HG03196 (cell line): ENCODE measurements at regions not wholly inside any gene's neighbourhood (a gene's known extent, or its start where the extent isn't known, plus 50 kb on each side); places are given as distances from the start of the nearest gene placed in this dataset.

ENCODE experiments used
- ATAC-seq: cut with Tn5 transposase; IDR thresholded peaks from one replicate; pipeline ENCODE4 v1.9.1; 2021; ENCODE audit not compliant: unreplicated experiment

GRCh38 chr1:4511374-4511773 lies 143.0 kb upstream of the AJAP1 start:
- ATAC-seq, result no peak

- ATAC-seq, result no peak
Measured at GRCh38 chr1:4512636-4513035, 141.8 kb upstream of the AJAP1 start.

- no peak for ATAC-seq
Measured at GRCh38 chr1:4513685-4514084, 140.7 kb upstream of the AJAP1 start.

GRCh38 chr1:4515727-4516289 lies 138.6 kb upstream of the AJAP1 start:
- no peak for ATAC-seq

- ATAC-seq, result no peak
Measured at GRCh38 chr1:4516596-4516995, 137.8 kb upstream of the AJAP1 start.

GRCh38 chr1:4517186-4517954 lies 137.0 kb upstream of the AJAP1 start:
- no peak for ATAC-seq

GRCh38 chr1:4518621-4519020 lies 135.8 kb upstream of the AJAP1 start:
- no peak for ATAC-seq

GRCh38 chr1:4519954-4520353 lies 134.5 kb upstream of the AJAP1 start:
- no peak for ATAC-seq

- ATAC-seq, result no peak
Measured at GRCh38 chr1:4523551-4523950, 130.9 kb upstream of the AJAP1 start.

- no peak for ATAC-seq
Measured at GRCh38 chr1:4526747-4527146, 127.7 kb upstream of the AJAP1 start.

- no peak for ATAC-seq
Measured at GRCh38 chr1:4527819-4528218, 126.6 kb upstream of the AJAP1 start.

- no peak for ATAC-seq
Measured at GRCh38 chr1:4528590-4528989, 125.8 kb upstream of the AJAP1 start.

- no peak for ATAC-seq
Measured at GRCh38 chr1:4529446-4530165, 124.8 kb upstream of the AJAP1 start.

- ATAC-seq, result no peak
Measured at GRCh38 chr1:4530166-4530785, 124.1 kb upstream of the AJAP1 start.

GRCh38 chr1:4531842-4532241 lies 122.6 kb upstream of the AJAP1 start:
- ATAC-seq, result no peak

- ATAC-seq, result no peak
Measured at GRCh38 chr1:4532656-4533055, 121.8 kb upstream of the AJAP1 start.

GRCh38 chr1:4546911-4547310 lies 107.5 kb upstream of the AJAP1 start:
- ATAC-seq, result no peak

- ATAC-seq, result no peak
Measured at GRCh38 chr1:4549930-4550329, 104.5 kb upstream of the AJAP1 start.

GRCh38 chr1:4550941-4551340 lies 103.5 kb upstream of the AJAP1 start:
- no peak for ATAC-seq

GRCh38 chr1:4551706-4552105 lies 102.7 kb upstream of the AJAP1 start:
- ATAC-seq, result no peak

- ATAC-seq, result no peak
Measured at GRCh38 chr1:4553761-4554160, 100.6 kb upstream of the AJAP1 start.
